ENCODE measurements at regions not wholly inside any gene's neighbourhood (a gene's known extent, or its start where the extent isn't known, plus 50 kb on each side); places are given as distances from the start of the nearest gene placed in this dataset.
A peak's percentile ranks its signal among the peaks of the same experiment; 100 is the strongest.

GRCh38 chr4:26144526-26145155 is 176.2 kb upstream of the RBPJ start:
- DNase-seq (ENCODE audit: low spot score in 2 of 2) (no peak), ATAC-seq (ENCODE audit: low read depth) (no peak)
- Mint-ChIP-seq H3K27ac (no peak overlapping the region), H3K9me3 (no peaks in the 10 kb centered on the region), H3K27me3 (no peaks in the 10 kb centered on the region), H3K4me1 (peaks cover 9% of the 10 kb centered on the region), H3K4me3 (no peak overlapping the region), H3K36me3 (no peaks in the 10 kb centered on the region)

GRCh38 chr4:26145212-26145611 is 175.6 kb upstream of the RBPJ start:
- DNase-seq (ENCODE audit: low spot score in 2 of 2) (no peak), ATAC-seq (ENCODE audit: low read depth) (no peak)
- Mint-ChIP-seq H3K9me3 (no peaks in the 10 kb centered on the region), H3K36me3 (no peaks in the 10 kb centered on the region), H3K4me1 (peaks cover 9% of the 10 kb centered on the region), H3K27me3 (no peaks in the 10 kb centered on the region), H3K27ac (no peak overlapping the region), H3K4me3 (no peak overlapping the region)

GRCh38 chr4:26148927-26149326 is 171.9 kb upstream of the RBPJ start:
- peaks cover 4% of the 10 kb centered on the region for H3K4me1 Mint-ChIP-seq
- H3K4me3 Mint-ChIP-seq = no peak overlapping the region
- H3K36me3 Mint-ChIP-seq = no peaks in the 10 kb centered on the region
- DNase-seq (ENCODE audit: low spot score in 2 of 2) (no peak), ATAC-seq (ENCODE audit: low read depth) (no peak)
- H3K9me3 Mint-ChIP-seq = no peaks in the 10 kb centered on the region
- H3K27me3 Mint-ChIP-seq = no peaks in the 10 kb centered on the region
- H3K27ac Mint-ChIP-seq = no peak overlapping the region

GRCh38 chr4:26150948-26151347 is 169.9 kb upstream of the RBPJ start:
- ATAC-seq (ENCODE audit: low read depth) (peak; percentile 26), DNase-seq (ENCODE audit: low spot score in 2 of 2) (no peak)
- no peak overlapping the region for H3K27ac Mint-ChIP-seq
- H3K36me3 Mint-ChIP-seq = no peaks in the 10 kb centered on the region
- peaks cover 2% of the 10 kb centered on the region for H3K4me1 Mint-ChIP-seq
- H3K27me3 Mint-ChIP-seq = no peaks in the 10 kb centered on the region
- no peaks in the 10 kb centered on the region for H3K9me3 Mint-ChIP-seq
- no peak overlapping the region for H3K4me3 Mint-ChIP-seq

- no peaks in the 10 kb centered on the region for H3K36me3 Mint-ChIP-seq
- H3K4me1 Mint-ChIP-seq = peaks cover 2% of the 10 kb centered on the region
- H3K27me3 Mint-ChIP-seq = no peaks in the 10 kb centered on the region
- H3K27ac Mint-ChIP-seq = no peak overlapping the region
- H3K9me3 Mint-ChIP-seq = no peaks in the 10 kb centered on the region
- no peak for DNase-seq (ENCODE audit: low spot score in 2 of 2)
- no peak for ATAC-seq (ENCODE audit: low read depth)
- H3K4me3 Mint-ChIP-seq = no peak overlapping the region
Measured at GRCh38 chr4:26151615-26152014, 169.2 kb upstream of the RBPJ start.

GRCh38 chr4:26152056-26152455 is 168.8 kb upstream of the RBPJ start:
- no peaks in the 10 kb centered on the region for H3K36me3 Mint-ChIP-seq
- H3K4me3 Mint-ChIP-seq = no peak overlapping the region
- no peak overlapping the region for H3K27ac Mint-ChIP-seq
- no peak for DNase-seq (ENCODE audit: low spot score in 2 of 2)
- no peaks in the 10 kb centered on the region for H3K9me3 Mint-ChIP-seq
- no peaks in the 10 kb centered on the region for H3K27me3 Mint-ChIP-seq
- no peak for ATAC-seq (ENCODE audit: low read depth)
- H3K4me1 Mint-ChIP-seq = peaks cover 2% of the 10 kb centered on the region

GRCh38 chr4:26157541-26157940 is 163.3 kb upstream of the RBPJ start:
- DNase-seq (ENCODE audit: low spot score in 2 of 2) (no peak), ATAC-seq (ENCODE audit: low read depth) (no peak)
- H3K27me3 Mint-ChIP-seq = no peaks in the 10 kb centered on the region
- H3K4me3 Mint-ChIP-seq = no peak overlapping the region
- peaks cover 2% of the 10 kb centered on the region for H3K4me1 Mint-ChIP-seq
- no peaks in the 10 kb centered on the region for H3K36me3 Mint-ChIP-seq
- no peak overlapping the region for H3K27ac Mint-ChIP-seq
- H3K9me3 Mint-ChIP-seq = no peaks in the 10 kb centered on the region

- no peaks in the 10 kb centered on the region for H3K36me3 Mint-ChIP-seq
- H3K27ac Mint-ChIP-seq = no peak overlapping the region
- ATAC-seq (ENCODE audit: low read depth) (no peak), DNase-seq (ENCODE audit: low spot score in 2 of 2) (no peak)
- H3K27me3 Mint-ChIP-seq = no peaks in the 10 kb centered on the region
- H3K4me1 Mint-ChIP-seq = peaks cover under 1% of the 10 kb centered on the region
- H3K4me3 Mint-ChIP-seq = no peak overlapping the region
- no peaks in the 10 kb centered on the region for H3K9me3 Mint-ChIP-seq
Measured at GRCh38 chr4:26160591-26160990, 160.2 kb upstream of the RBPJ start.

- ATAC-seq (ENCODE audit: low read depth) = no peak
- no peak overlapping the region for H3K27ac Mint-ChIP-seq
- no peak overlapping the region for H3K4me3 Mint-ChIP-seq
- no peaks in the 10 kb centered on the region for H3K9me3 Mint-ChIP-seq
- DNase-seq (ENCODE audit: low spot score in 2 of 2) = no peak
- no peaks in the 10 kb centered on the region for H3K27me3 Mint-ChIP-seq
- H3K36me3 Mint-ChIP-seq = no peaks in the 10 kb centered on the region
- no peaks in the 10 kb centered on the region for H3K4me1 Mint-ChIP-seq
Measured at GRCh38 chr4:26161030-26161824, 159.6 kb upstream of the RBPJ start.

- Mint-ChIP-seq H3K9me3 (no peaks in the 10 kb centered on the region), H3K4me1 (no peaks in the 10 kb centered on the region), H3K36me3 (no peaks in the 10 kb centered on the region), H3K27ac (no peak overlapping the region), H3K27me3 (no peaks in the 10 kb centered on the region), H3K4me3 (no peak overlapping the region)
- peak; percentile 35 for ATAC-seq (ENCODE audit: low read depth)
- no peak for DNase-seq (ENCODE audit: low spot score in 2 of 2)
Measured at GRCh38 chr4:26162101-26162500, 158.7 kb upstream of the RBPJ start.

GRCh38 chr4:26163425-26164362 is 157.1 kb upstream of the RBPJ start:
- no peaks in the 10 kb centered on the region for H3K4me1 Mint-ChIP-seq

GRCh38 chr4:26171501-26171900 is 149.3 kb upstream of the RBPJ start:
- H3K36me3 Mint-ChIP-seq = no peaks in the 10 kb centered on the region
- no peaks in the 10 kb centered on the region for H3K9me3 Mint-ChIP-seq
- peaks cover 3% of the 10 kb centered on the region for H3K4me1 Mint-ChIP-seq
- DNase-seq (ENCODE audit: low spot score in 2 of 2) (no peak), ATAC-seq (ENCODE audit: low read depth) (no peak)
- no peak overlapping the region for H3K4me3 Mint-ChIP-seq
- peaks cover 4% of the 10 kb centered on the region for H3K27me3 Mint-ChIP-seq
- H3K27ac Mint-ChIP-seq = no peak overlapping the region

More at GRCh38 chr4:26163425-26164362, 157.1 kb upstream of the RBPJ start:
- no peak overlapping the region for H3K4me3 Mint-ChIP-seq
- H3K9me3 Mint-ChIP-seq = no peaks in the 10 kb centered on the region
- DNase-seq (ENCODE audit: low spot score in 2 of 2) = no peak
- no peak for ATAC-seq (ENCODE audit: low read depth)
- H3K27ac Mint-ChIP-seq = no peak overlapping the region
- no peaks in the 10 kb centered on the region for H3K27me3 Mint-ChIP-seq
- H3K36me3 Mint-ChIP-seq = no peaks in the 10 kb centered on the region

- H3K27me3 Mint-ChIP-seq = peaks cover 4% of the 10 kb centered on the region
- H3K9me3 Mint-ChIP-seq = no peaks in the 10 kb centered on the region
- H3K27ac Mint-ChIP-seq = no peak overlapping the region
- ATAC-seq (ENCODE audit: low read depth) = no peak
- no peak overlapping the region for H3K4me3 Mint-ChIP-seq
- no peaks in the 10 kb centered on the region for H3K36me3 Mint-ChIP-seq
- H3K4me1 Mint-ChIP-seq = peaks cover 3% of the 10 kb centered on the region
- DNase-seq (ENCODE audit: low spot score in 2 of 2) = no peak
Measured at GRCh38 chr4:26171941-26172340, 148.9 kb upstream of the RBPJ start.

GRCh38 chr4:26173619-26174018 is 147.2 kb upstream of the RBPJ start:
- Mint-ChIP-seq H3K27me3 (peaks cover 4% of the 10 kb centered on the region), H3K4me1 (peaks cover 3% of the 10 kb centered on the region), H3K4me3 (no peak overlapping the region), H3K36me3 (no peaks in the 10 kb centered on the region), H3K9me3 (no peaks in the 10 kb centered on the region), H3K27ac (no peak overlapping the region)
- no peak for ATAC-seq (ENCODE audit: low read depth)
- DNase-seq (ENCODE audit: low spot score in 2 of 2) = no peak
